ENCODE measurements at regions not wholly inside any gene's neighbourhood (a gene's known extent, or its start where the extent isn't known, plus 50 kb on each side); places are given as distances from the start of the nearest gene placed in this dataset.

- no peak for TF ChIP-seq REST (IDR thresholded peaks at IDR 0.05; ENCODE audit: insufficient read depth in 1 of 2, low read depth in 2 of 2, low read length in 1 of 2)
- TF ChIP-seq CTCF (IDR thresholded peaks at IDR 0.05): no peak
- no peak for TF ChIP-seq POLR2AphosphoS5 (IDR thresholded peaks at IDR 0.05; ENCODE audit: low read depth, low read length)
Observed at GRCh38 chr7:16223963-16224707, 197.2 kb downstream of the CRPPA start.

Data from Panc1 (cell line).